A549 (cell line): ENCODE measurements at regions not wholly inside any gene's neighbourhood (a gene's known extent, or its start where the extent isn't known, plus 50 kb on each side); places are given as distances from the start of the nearest gene placed in this dataset.

Experiments used
- E2F6 ChIP-seq: IDR thresholded peaks from 2 replicates; pipeline ENCODE4 v1.6.1; 2012; ENCODE audit warnings: low read depth, borderline replicate concordance
- EP300 ChIP-seq, 2 experiments: fragments of >200 bp; sonication (Bioruptor Twin); formaldehyde crosslinking; IDR thresholded peaks; 2 replicates in 1 of 2; 3 replicates in 1 of 2; pipeline ENCODE4 v1.6.1; 2016 to 2017
- MAX ChIP-seq: IDR thresholded peaks from 2 replicates; pipeline ENCODE4 v1.6.1; 2012
- MYC ChIP-seq: IDR thresholded peaks from 2 replicates; pipeline ENCODE4 v1.6.1; 2012; ENCODE audit warnings: mild to moderate bottlenecking, inconsistent platforms, low read length, improper control_type of control experiment, borderline replicate concordance
- POLR2A ChIP-seq: IDR thresholded peaks from 2 replicates; pipeline ENCODE4 v1.6.1; 2012; ENCODE audit warnings: mild to moderate bottlenecking, low read length
- SMC3 ChIP-seq: fragments of >200 bp; sonication (Bioruptor Twin); formaldehyde crosslinking; IDR thresholded peaks from 3 replicates; pipeline ENCODE4 v1.6.1; 2018; ENCODE audit warnings: inconsistent platforms
- TF ChIP-seq, protein P1 (sequence below): fragments of >200 bp; sonication (Bioruptor Twin); formaldehyde crosslinking; IDR thresholded peaks from 3 replicates; pipeline ENCODE4 v1.5.1; 2016
- TF ChIP-seq, protein P2 (sequence below): fragments of 200-600 bp; sonication (generic); IDR thresholded peaks from 2 replicates; pipeline ENCODE4 v1.6.1; 2016; ENCODE audit warnings: antibody characterized with exemption, mild to moderate bottlenecking, moderate library complexity
- TF ChIP-seq, protein P3 (sequence below): fragments of 450-650 bp; IDR thresholded peaks from 2 replicates; pipeline ENCODE4 v1.6.1; 2014; ENCODE audit warnings: antibody characterized with exemption

- TF ChIP-seq SMC3, result no peak
- TF ChIP-seq, protein P1, sequence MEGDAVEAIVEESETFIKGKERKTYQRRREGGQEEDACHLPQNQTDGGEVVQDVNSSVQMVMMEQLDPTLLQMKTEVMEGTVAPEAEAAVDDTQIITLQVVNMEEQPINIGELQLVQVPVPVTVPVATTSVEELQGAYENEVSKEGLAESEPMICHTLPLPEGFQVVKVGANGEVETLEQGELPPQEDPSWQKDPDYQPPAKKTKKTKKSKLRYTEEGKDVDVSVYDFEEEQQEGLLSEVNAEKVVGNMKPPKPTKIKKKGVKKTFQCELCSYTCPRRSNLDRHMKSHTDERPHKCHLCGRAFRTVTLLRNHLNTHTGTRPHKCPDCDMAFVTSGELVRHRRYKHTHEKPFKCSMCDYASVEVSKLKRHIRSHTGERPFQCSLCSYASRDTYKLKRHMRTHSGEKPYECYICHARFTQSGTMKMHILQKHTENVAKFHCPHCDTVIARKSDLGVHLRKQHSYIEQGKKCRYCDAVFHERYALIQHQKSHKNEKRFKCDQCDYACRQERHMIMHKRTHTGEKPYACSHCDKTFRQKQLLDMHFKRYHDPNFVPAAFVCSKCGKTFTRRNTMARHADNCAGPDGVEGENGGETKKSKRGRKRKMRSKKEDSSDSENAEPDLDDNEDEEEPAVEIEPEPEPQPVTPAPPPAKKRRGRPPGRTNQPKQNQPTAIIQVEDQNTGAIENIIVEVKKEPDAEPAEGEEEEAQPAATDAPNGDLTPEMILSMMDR, result no peak
- TF ChIP-seq, protein P2, sequence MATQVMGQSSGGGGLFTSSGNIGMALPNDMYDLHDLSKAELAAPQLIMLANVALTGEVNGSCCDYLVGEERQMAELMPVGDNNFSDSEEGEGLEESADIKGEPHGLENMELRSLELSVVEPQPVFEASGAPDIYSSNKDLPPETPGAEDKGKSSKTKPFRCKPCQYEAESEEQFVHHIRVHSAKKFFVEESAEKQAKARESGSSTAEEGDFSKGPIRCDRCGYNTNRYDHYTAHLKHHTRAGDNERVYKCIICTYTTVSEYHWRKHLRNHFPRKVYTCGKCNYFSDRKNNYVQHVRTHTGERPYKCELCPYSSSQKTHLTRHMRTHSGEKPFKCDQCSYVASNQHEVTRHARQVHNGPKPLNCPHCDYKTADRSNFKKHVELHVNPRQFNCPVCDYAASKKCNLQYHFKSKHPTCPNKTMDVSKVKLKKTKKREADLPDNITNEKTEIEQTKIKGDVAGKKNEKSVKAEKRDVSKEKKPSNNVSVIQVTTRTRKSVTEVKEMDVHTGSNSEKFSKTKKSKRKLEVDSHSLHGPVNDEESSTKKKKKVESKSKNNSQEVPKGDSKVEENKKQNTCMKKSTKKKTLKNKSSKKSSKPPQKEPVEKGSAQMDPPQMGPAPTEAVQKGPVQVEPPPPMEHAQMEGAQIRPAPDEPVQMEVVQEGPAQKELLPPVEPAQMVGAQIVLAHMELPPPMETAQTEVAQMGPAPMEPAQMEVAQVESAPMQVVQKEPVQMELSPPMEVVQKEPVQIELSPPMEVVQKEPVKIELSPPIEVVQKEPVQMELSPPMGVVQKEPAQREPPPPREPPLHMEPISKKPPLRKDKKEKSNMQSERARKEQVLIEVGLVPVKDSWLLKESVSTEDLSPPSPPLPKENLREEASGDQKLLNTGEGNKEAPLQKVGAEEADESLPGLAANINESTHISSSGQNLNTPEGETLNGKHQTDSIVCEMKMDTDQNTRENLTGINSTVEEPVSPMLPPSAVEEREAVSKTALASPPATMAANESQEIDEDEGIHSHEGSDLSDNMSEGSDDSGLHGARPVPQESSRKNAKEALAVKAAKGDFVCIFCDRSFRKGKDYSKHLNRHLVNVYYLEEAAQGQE, result no peak
- no peak for TF ChIP-seq E2F6
- no peak for TF ChIP-seq MYC
- TF ChIP-seq, protein P3, sequence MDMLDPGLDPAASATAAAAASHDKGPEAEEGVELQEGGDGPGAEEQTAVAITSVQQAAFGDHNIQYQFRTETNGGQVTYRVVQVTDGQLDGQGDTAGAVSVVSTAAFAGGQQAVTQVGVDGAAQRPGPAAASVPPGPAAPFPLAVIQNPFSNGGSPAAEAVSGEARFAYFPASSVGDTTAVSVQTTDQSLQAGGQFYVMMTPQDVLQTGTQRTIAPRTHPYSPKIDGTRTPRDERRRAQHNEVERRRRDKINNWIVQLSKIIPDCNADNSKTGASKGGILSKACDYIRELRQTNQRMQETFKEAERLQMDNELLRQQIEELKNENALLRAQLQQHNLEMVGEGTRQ, result no peak
- no peak for TF ChIP-seq EP300 (IDR thresholded peaks at IDR 0.05)
- no peak for TF ChIP-seq POLR2A
- no peak for TF ChIP-seq MAX
Observed at GRCh38 chr13:105463011-105463501, 1072.4 kb downstream of the EFNB2 start.
